Upper lobe of left lung (tissue), 4 donors: ENCODE measurements at regions not wholly inside any gene's neighbourhood (a gene's known extent, or its start where the extent isn't known, plus 50 kb on each side); places are given as distances from the start of the nearest gene placed in this dataset.

Experiments
- CTCF ChIP-seq, 6 experiments: fragments of 450-650 bp in 4 of 6; fragments of 200-600 bp in 2 of 6; sonication (generic) in 2 of 6; IDR thresholded peaks; one replicate each; pipeline ENCODE4 v1.5.1; 2016 to 2019; ENCODE audit warnings: antibody characterized with exemption in 6 of 6
- POLR2A ChIP-seq, 4 donors: fragments of 450-650 bp; IDR thresholded peaks; one replicate each; pipeline ENCODE4 v1.5.1; 2016 to 2017; ENCODE audit warnings: antibody characterized with exemption in 4 of 4, mild to moderate bottlenecking in 2 of 4
- POLR2AphosphoS5 ChIP-seq, 2 donors: sonication (generic); formaldehyde crosslinking; IDR thresholded peaks; one replicate each; pipeline ENCODE4 v1.5.1; 2017; ENCODE audit warnings: antibody characterized with exemption in 2 of 2

GRCh38 chr18:50447102-50447741 is 72.4 kb downstream of the SKA1 start:
- TF ChIP-seq CTCF (IDR thresholded peaks at IDR 0.05) (no peak), POLR2A (IDR thresholded peaks at IDR 0.05) (no peak), POLR2AphosphoS5 (IDR thresholded peaks at IDR 0.05) (no peak)
